ENCODE measurements at regions not wholly inside any gene's neighbourhood (a gene's known extent, or its start where the extent isn't known, plus 50 kb on each side); places are given as distances from the start of the nearest gene placed in this dataset.

DNA sequence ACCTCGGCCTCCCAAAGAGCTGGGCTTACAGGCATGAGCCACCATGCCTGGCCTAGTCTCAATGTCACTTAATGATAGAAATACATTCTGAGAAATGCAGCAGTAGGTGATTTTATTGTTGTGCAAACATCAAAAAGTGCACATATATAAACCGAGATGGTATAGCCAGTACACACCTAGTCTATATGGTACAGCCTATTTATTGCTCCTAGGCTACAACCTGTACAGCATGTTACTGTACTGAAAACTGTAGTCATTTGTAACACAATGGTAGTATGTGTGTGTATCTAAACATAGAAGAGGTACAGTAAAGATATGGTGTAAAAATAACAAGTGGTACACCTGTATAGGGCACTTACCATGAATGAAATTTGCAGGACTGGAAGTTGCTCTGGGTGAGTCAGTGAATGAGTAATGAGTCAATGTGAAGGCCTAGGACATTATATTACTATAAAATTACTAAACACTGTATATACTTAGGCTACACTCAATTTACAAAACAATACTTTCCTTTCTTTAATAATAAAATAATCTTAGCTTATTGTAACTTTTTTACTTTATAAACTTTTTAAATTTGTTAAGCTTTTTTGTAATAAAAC is 166.7 kb upstream of the SYT1 start:
- Histone ChIP-seq H3K9me3 (ENCODE audit: control insufficient read depth, insufficient read depth, low read length) (no peaks in the 10 kb centered on the region), H4K20me1 (ENCODE audit: insufficient read depth, low read length) (no peaks in the 10 kb centered on the region), H3K18ac (ENCODE audit: low read depth, low read length) (no peak overlapping the region), H3K9me1 (ENCODE audit: insufficient read depth, low read length) (no peaks in the 10 kb centered on the region), H3K36me3 (ENCODE audit: control insufficient read depth, insufficient read depth, low read length) (no peaks in the 10 kb centered on the region), H3K56ac (ENCODE audit: extremely low read depth, insufficient read depth, low read length) (no peak overlapping the region), H2AK5ac (ENCODE audit: low read depth, low read length) (no peak overlapping the region), H2BK120ac (ENCODE audit: low read depth, low read length) (no peak overlapping the region), H3K14ac (replicated peaks; ENCODE audit: low read depth, low read length) (no peak overlapping the region), H3K9ac (ENCODE audit: low read depth, low read length) (no peak overlapping the region), H2BK5ac (ENCODE audit: low read depth, low read length, poor library complexity, severe bottlenecking) (no peak overlapping the region), H3K4me3 (ENCODE audit: insufficient read depth, low read depth, low read length) (no peak overlapping the region), H4K8ac (ENCODE audit: low read depth in 2 of 2, low read length in 2 of 2) (no peak overlapping the region), H3K4me1 (ENCODE audit: control insufficient read depth, insufficient read depth, low read length) (no peaks in the 10 kb centered on the region), H4K5ac (ENCODE audit: low read depth, low read length) (no peak overlapping the region), H3K27ac (ENCODE audit: insufficient read depth, low read length) (no peak overlapping the region), H2AK9ac (replicated peaks; ENCODE audit: low read depth, low read length, poor library complexity) (no peak overlapping the region), H3K23ac (ENCODE audit: low read depth, low read length) (no peak overlapping the region), H2AFZ (replicated peaks; ENCODE audit: low read length, poor library complexity) (no peak overlapping the region), H3K79me1 (ENCODE audit: low read depth in 1 of 2, low read length in 2 of 2) (no peaks in the 10 kb centered on the region), H3K4ac (ENCODE audit: low read depth, low read length) (no peak overlapping the region), H2BK20ac (ENCODE audit: low read depth, low read length) (no peak overlapping the region), H3K4me2 (ENCODE audit: low read depth, low read length) (no peak overlapping the region), H3K27me3 (ENCODE audit: control insufficient read depth, insufficient read depth, low read length) (no peaks in the 10 kb centered on the region), H2BK15ac (ENCODE audit: low read depth, low read length) (no peak overlapping the region), H4K91ac (ENCODE audit: insufficient read depth, low read depth, low read length) (no peak overlapping the region)
- ChIA-PET CTCF (no interaction called here), POLR2A (ENCODE audit: unreplicated experiment) (no interaction called here)
- WGBS, 2 experiments (ENCODE audit: extremely low coverage in 2 of 2, insufficient read length in 1 of 2): no CpG with 5 or more reads among the region's 2 CpGs
- DNase-seq (peak; percentile 49), ATAC-seq (ENCODE audit: low read depth) (no peak)
- intact Hi-C loops (cut with micrococcal nuclease) (no loop called here), in situ Hi-C loops (cut with MboI; ENCODE audit: low sequenced_read_pairs) (no loop called here), dilution Hi-C loops (cut with HindIII; ENCODE audit: low sequenced_read_pairs, unreplicated experiment) (no loop called here)
- TF ChIP-seq MAFK (IDR thresholded peaks at IDR 0.05; ENCODE audit: low read depth, low read length): no peak
- no peak for TF ChIP-seq BHLHE40 (IDR thresholded peaks at IDR 0.05; ENCODE audit: low read depth, low read length)
- no peak for TF ChIP-seq CHD1 (IDR thresholded peaks at IDR 0.05; ENCODE audit: low read depth, low read length)
- TF ChIP-seq RCOR1 (IDR thresholded peaks at IDR 0.05; ENCODE audit: insufficient replicate concordance, low read length): no peak
- TF ChIP-seq RFX5 (IDR thresholded peaks at IDR 0.05; ENCODE audit: low read depth, low read length): no peak
- no peak for TF ChIP-seq MAZ (IDR thresholded peaks at IDR 0.05; ENCODE audit: borderline replicate concordance, low read depth, low read length)
- TF ChIP-seq SMC3 (IDR thresholded peaks at IDR 0.05; ENCODE audit: low read depth, low read length): no peak
- TF ChIP-seq, protein P1, sequence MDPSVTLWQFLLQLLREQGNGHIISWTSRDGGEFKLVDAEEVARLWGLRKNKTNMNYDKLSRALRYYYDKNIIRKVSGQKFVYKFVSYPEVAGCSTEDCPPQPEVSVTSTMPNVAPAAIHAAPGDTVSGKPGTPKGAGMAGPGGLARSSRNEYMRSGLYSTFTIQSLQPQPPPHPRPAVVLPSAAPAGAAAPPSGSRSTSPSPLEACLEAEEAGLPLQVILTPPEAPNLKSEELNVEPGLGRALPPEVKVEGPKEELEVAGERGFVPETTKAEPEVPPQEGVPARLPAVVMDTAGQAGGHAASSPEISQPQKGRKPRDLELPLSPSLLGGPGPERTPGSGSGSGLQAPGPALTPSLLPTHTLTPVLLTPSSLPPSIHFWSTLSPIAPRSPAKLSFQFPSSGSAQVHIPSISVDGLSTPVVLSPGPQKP (IDR thresholded peaks at IDR 0.05; ENCODE audit: borderline replicate concordance, low read depth, low read length): no peak
- BruUV-seq (replicated peaks): no TSS peak
